ENCODE measurements at regions not wholly inside any gene's neighbourhood (a gene's known extent, or its start where the extent isn't known, plus 50 kb on each side); places are given as distances from the start of the nearest gene placed in this dataset.
"Not testable (repeated sequence)": the region's sequence is repeated elsewhere in the genome, so short reads cannot be mapped to it uniquely, and the experiment has no call there.

DNA sequence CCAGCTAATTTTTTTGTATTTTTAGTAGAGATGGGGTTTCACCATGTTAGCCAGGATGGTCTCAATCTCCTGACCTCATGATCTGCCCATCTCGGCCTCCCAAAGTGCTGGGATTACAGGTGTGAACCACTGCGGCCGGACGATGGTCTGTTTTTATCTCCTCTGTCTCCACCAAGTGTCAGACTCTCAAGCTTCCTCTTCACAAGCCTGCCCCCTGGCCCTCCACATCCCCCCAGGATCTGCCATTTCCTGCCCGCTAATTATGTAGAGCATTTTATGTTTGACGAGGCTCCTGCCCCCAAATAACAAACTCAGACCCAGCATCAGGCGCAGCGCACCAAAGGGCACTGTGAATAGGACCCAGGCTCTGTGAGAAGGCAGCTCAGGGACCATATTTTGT is 101.8 kb upstream of the PCBD1 start:
- TF ChIP-seq, protein P1, sequence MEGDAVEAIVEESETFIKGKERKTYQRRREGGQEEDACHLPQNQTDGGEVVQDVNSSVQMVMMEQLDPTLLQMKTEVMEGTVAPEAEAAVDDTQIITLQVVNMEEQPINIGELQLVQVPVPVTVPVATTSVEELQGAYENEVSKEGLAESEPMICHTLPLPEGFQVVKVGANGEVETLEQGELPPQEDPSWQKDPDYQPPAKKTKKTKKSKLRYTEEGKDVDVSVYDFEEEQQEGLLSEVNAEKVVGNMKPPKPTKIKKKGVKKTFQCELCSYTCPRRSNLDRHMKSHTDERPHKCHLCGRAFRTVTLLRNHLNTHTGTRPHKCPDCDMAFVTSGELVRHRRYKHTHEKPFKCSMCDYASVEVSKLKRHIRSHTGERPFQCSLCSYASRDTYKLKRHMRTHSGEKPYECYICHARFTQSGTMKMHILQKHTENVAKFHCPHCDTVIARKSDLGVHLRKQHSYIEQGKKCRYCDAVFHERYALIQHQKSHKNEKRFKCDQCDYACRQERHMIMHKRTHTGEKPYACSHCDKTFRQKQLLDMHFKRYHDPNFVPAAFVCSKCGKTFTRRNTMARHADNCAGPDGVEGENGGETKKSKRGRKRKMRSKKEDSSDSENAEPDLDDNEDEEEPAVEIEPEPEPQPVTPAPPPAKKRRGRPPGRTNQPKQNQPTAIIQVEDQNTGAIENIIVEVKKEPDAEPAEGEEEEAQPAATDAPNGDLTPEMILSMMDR (IDR thresholded peaks at IDR 0.05) = not testable (repeated sequence)
- not testable (repeated sequence) for TF ChIP-seq EZH2 (IDR thresholded peaks at IDR 0.05; ENCODE audit: borderline replicate concordance, insufficient read depth, low read depth, low read length, poor library complexity, severe bottlenecking)
